Sigmoid colon (tissue), 6 donors: ENCODE measurements at regions not wholly inside any gene's neighbourhood (a gene's known extent, or its start where the extent isn't known, plus 50 kb on each side); places are given as distances from the start of the nearest gene placed in this dataset.

Experiments
- DNase-seq: peaks from one replicate; pipeline ENCODE4 v3.0.0-alpha.2; 2019
- H3K27ac ChIP-seq, 4 donors: fragments of 200-600 bp; sonication (generic); one replicate each; pipeline ENCODE4 v1.5.1; 2016 to 2019; ENCODE audit warnings: mild to moderate bottlenecking in 1 of 4
- H3K27me3 ChIP-seq, 3 donors: fragments of 200-600 bp; sonication (generic); one replicate each; pipeline ENCODE4 v1.5.1; 2019; ENCODE audit warnings: mild to moderate bottlenecking in 1 of 3
- H3K36me3 ChIP-seq, 4 donors: fragments of 200-600 bp; sonication (generic); one replicate each; pipeline ENCODE4 v1.5.1; 2016 to 2019
- H3K4me1 ChIP-seq, 4 donors: fragments of 200-600 bp; sonication (generic); one replicate each; pipeline ENCODE4 v1.5.1; 2017 to 2019
- H3K4me3 ChIP-seq, 4 donors: fragments of 200-600 bp; sonication (generic); one replicate each; pipeline ENCODE4 v1.5.1; 2017 to 2019; ENCODE audit warnings: mild to moderate bottlenecking in 2 of 4, moderate library complexity in 1 of 4
- H3K9me3 ChIP-seq, 4 donors: fragments of 200-600 bp in 3 of 4; sonication (generic) in 3 of 4; one replicate each; pipeline versions ENCODE4 v1.5.1 to v1.6.1; 2013 to 2019
- EP300 ChIP-seq, 4 donors: sonication (generic); formaldehyde crosslinking; IDR thresholded peaks; one replicate each; pipeline ENCODE4 v1.6.1; 2017; ENCODE audit warnings: antibody characterized with exemption in 4 of 4
- POLR2A ChIP-seq, 2 donors: fragments of 450-650 bp; IDR thresholded peaks; one replicate each; pipeline ENCODE4 v1.6.1; 2016; ENCODE audit warnings: antibody characterized with exemption in 2 of 2, mild to moderate bottlenecking in 2 of 2, moderate library complexity in 2 of 2
- POLR2AphosphoS5 ChIP-seq, 4 donors: sonication (generic); formaldehyde crosslinking; IDR thresholded peaks; one replicate each; pipeline ENCODE4 v1.6.1; 2017; ENCODE audit warnings: antibody characterized with exemption in 4 of 4
- WGBS, 2 donors: extraction: QIAGEN DNeasy Blood & Tissue Kit; methylation state at CpG; one replicate each; pipeline ENCODE4 v1.1.7; 2013; 5-methylcytosine and 5-hydroxymethylcytosine counted together
- intact Hi-C: fragments of 100-400 bp; cut with DNase I; formaldehyde crosslinking; loops from one replicate; pipeline ENCODE4 v1.15.1; 2023
- TF ChIP-seq, protein P1 (sequence below), 4 experiments: fragments of 450-650 bp in 3 of 4; fragments of 200-600 bp in 1 of 4; IDR thresholded peaks; one replicate each; pipeline ENCODE4 v1.5.1; 2016 to 2019; ENCODE audit warnings: antibody characterized with exemption in 4 of 4, mild to moderate bottlenecking in 3 of 4, moderate library complexity in 2 of 4
- donor health status: healthy with polysubstance abuse.
- donor health status: healthy.

DNA sequence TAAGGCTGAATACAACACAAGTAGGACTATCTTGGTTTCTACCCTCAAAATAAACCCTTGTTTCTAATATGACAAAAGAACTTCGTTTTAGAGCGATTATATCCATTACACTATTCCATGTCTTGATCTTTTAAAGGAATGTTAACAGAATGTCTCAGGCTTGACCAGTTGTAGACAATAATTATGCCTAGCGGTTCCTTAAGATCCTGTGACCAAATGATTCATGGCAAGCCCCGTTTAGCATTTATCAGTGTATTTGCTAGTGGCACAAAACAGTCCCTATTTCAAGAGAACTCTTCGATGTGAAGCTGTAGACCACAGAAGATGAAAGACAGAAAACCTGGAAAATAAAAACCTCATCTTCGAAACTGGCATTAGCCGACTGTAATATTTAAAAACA is 200.9 kb upstream of the SOX9 start:
- Histone ChIP-seq H3K27me3 (no peaks in the 10 kb centered on the region), H3K36me3 (no peaks in the 10 kb centered on the region), H3K4me1 (no peaks in the 10 kb centered on the region), H3K27ac (no peak overlapping the region), H3K9me3 (no peaks in the 10 kb centered on the region), H3K4me3 (no peak overlapping the region)
- intact Hi-C loops, result no loop called here
- no peak for DNase-seq
- 72 to 75% methylated on average over 7 of the region's 7 CpGs for WGBS, 2 donors
- TF ChIP-seq EP300 (IDR thresholded peaks at IDR 0.05) (no peak), POLR2AphosphoS5 (IDR thresholded peaks at IDR 0.05) (no peak), POLR2A (IDR thresholded peaks at IDR 0.05) (no peak)
- TF ChIP-seq, protein P1, sequence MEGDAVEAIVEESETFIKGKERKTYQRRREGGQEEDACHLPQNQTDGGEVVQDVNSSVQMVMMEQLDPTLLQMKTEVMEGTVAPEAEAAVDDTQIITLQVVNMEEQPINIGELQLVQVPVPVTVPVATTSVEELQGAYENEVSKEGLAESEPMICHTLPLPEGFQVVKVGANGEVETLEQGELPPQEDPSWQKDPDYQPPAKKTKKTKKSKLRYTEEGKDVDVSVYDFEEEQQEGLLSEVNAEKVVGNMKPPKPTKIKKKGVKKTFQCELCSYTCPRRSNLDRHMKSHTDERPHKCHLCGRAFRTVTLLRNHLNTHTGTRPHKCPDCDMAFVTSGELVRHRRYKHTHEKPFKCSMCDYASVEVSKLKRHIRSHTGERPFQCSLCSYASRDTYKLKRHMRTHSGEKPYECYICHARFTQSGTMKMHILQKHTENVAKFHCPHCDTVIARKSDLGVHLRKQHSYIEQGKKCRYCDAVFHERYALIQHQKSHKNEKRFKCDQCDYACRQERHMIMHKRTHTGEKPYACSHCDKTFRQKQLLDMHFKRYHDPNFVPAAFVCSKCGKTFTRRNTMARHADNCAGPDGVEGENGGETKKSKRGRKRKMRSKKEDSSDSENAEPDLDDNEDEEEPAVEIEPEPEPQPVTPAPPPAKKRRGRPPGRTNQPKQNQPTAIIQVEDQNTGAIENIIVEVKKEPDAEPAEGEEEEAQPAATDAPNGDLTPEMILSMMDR (IDR thresholded peaks at IDR 0.05), result no peak

GRCh38 chr17:71921796-71922195 is 199.0 kb upstream of the SOX9 start:
- intact Hi-C loops, result no loop called here
- Histone ChIP-seq H3K9me3 (no peaks in the 10 kb centered on the region), H3K36me3 (no peaks in the 10 kb centered on the region), H3K27ac (no peak overlapping the region), H3K4me3 (no peak overlapping the region), H3K4me1 (no peaks in the 10 kb centered on the region), H3K27me3 (no peaks in the 10 kb centered on the region)
- DNase-seq, result no peak
- TF ChIP-seq, protein P1 (IDR thresholded peaks at IDR 0.05), result no peak
- TF ChIP-seq EP300 (IDR thresholded peaks at IDR 0.05) (no peak), POLR2A (IDR thresholded peaks at IDR 0.05) (no peak), POLR2AphosphoS5 (IDR thresholded peaks at IDR 0.05) (no peak)
- WGBS, 2 donors, result 68 to 76% methylated on average over 2 of the region's 2 CpGs

- Histone ChIP-seq H3K9me3 (no peaks in the 10 kb centered on the region), H3K36me3 (no peaks in the 10 kb centered on the region), H3K27ac (no peak overlapping the region), H3K4me1 (no peaks in the 10 kb centered on the region), H3K27me3 (no peaks in the 10 kb centered on the region), H3K4me3 (no peak overlapping the region)
- DNase-seq, result no peak
- no peak for TF ChIP-seq POLR2AphosphoS5 (IDR thresholded peaks at IDR 0.05)
- TF ChIP-seq POLR2A (IDR thresholded peaks at IDR 0.05), result no peak
- TF ChIP-seq EP300 (IDR thresholded peaks at IDR 0.05), result no peak
- TF ChIP-seq, protein P1 (IDR thresholded peaks at IDR 0.05), result no peak
- intact Hi-C loops, result no loop called here
These were observed 198.4 kb upstream of the SOX9 start for GRCh38 chr17:71922439-71922838.

- TF ChIP-seq, protein P1 (IDR thresholded peaks at IDR 0.05), result no peak
- TF ChIP-seq POLR2AphosphoS5 (IDR thresholded peaks at IDR 0.05) (no peak), POLR2A (IDR thresholded peaks at IDR 0.05) (no peak)
- intact Hi-C loops, result no loop called here
- 76 to 88% methylated on average over 5 of the region's 5 CpGs for WGBS, 2 donors
- Histone ChIP-seq H3K9me3 (no peaks in the 10 kb centered on the region), H3K4me3 (no peak overlapping the region), H3K27me3 (no peaks in the 10 kb centered on the region), H3K27ac (no peak overlapping the region), H3K36me3 (no peaks in the 10 kb centered on the region), H3K4me1 (no peaks in the 10 kb centered on the region)
- no peak for DNase-seq
These were observed 193.9 kb upstream of the SOX9 start for GRCh38 chr17:71926746-71927398.

DNA sequence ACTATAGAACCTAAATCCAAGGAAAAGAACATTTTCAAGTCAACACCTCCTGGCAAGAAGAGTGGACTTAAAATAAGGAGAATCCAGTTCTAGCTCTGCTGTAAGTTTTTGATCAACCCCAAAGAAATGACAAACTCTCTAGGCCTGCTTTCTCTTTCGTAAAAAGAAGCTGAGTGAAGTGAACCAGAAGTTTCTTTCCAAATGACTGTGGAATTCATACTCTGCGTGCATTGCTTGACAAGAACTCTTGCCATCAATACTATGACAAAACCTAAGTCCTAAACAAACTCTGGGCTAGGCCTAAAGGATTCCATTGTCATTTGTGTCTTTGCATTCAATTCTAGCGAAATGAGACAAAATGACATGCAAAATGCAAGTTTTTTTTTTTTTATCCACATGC is 187.5 kb upstream of the SOX9 start:
- WGBS, 2 donors, result 84 to 90% methylated on average over 3 of the region's 3 CpGs
- Histone ChIP-seq H3K27me3 (no peaks in the 10 kb centered on the region), H3K27ac (no peak overlapping the region), H3K9me3 (no peaks in the 10 kb centered on the region), H3K36me3 (no peaks in the 10 kb centered on the region), H3K4me3 (no peak overlapping the region), H3K4me1 (no peaks in the 10 kb centered on the region)
- TF ChIP-seq POLR2AphosphoS5 (IDR thresholded peaks at IDR 0.05) (no peak), EP300 (IDR thresholded peaks at IDR 0.05) (no peak), POLR2A (IDR thresholded peaks at IDR 0.05) (no peak)
- TF ChIP-seq, protein P1 (IDR thresholded peaks at IDR 0.05), result no peak
- DNase-seq, result no peak
- intact Hi-C loops, result no loop called here
